Hepatocyte (in vitro differentiated cells): ENCODE measurements at regions not wholly inside any gene's neighbourhood (a gene's known extent, or its start where the extent isn't known, plus 50 kb on each side); places are given as distances from the start of the nearest gene placed in this dataset.

Experiments
- DNase-seq: peaks from one replicate; pipeline ENCODE4 v3.0.0-alpha.2; 2016; ENCODE audit warnings: low spot score
- H2AFZ ChIP-seq: fragments of 200-600 bp; sonication (generic); 2 replicates; pipeline ENCODE4 v1.6.0; 2016; ENCODE audit warnings: antibody characterized with exemption, mild to moderate bottlenecking
- H3K27ac ChIP-seq: fragments of 200-600 bp; sonication (generic); 2 replicates; pipeline ENCODE4 v1.5.1; 2016; ENCODE audit warnings: mild to moderate bottlenecking
- H3K27me3 ChIP-seq: fragments of 200-600 bp; sonication (generic); 2 replicates; pipeline ENCODE4 v1.6.1; 2016
- H3K36me3 ChIP-seq: fragments of 200-600 bp; sonication (generic); replicated peaks from 2 replicates; pipeline ENCODE4 v1.5.1; 2016; ENCODE audit warnings: low read depth; ENCODE audit not compliant: insufficient read depth
- H3K4me1 ChIP-seq: fragments of 200-600 bp; sonication (generic); 2 replicates; pipeline ENCODE4 v1.5.1; 2016; ENCODE audit warnings: mild to moderate bottlenecking, moderate library complexity; ENCODE audit not compliant: insufficient read depth
- H3K4me2 ChIP-seq: fragments of 200-600 bp; sonication (generic); 2 replicates; pipeline ENCODE4 v1.6.0; 2016
- H3K4me3 ChIP-seq: fragments of 200-600 bp; sonication (generic); 2 replicates; pipeline ENCODE4 v1.5.1; 2016; ENCODE audit warnings: mild to moderate bottlenecking
- H3K79me2 ChIP-seq: fragments of 200-600 bp; sonication (generic); 2 replicates; pipeline ENCODE4 v1.6.0; 2017; ENCODE audit warnings: mild to moderate bottlenecking
- H3K9me2 ChIP-seq: fragments of 200-600 bp; sonication (generic); replicated peaks from 2 replicates; pipeline ENCODE4 v1.6.0; 2017; ENCODE audit warnings: mild to moderate bottlenecking; ENCODE audit not compliant: insufficient read depth
- H3K9me3 ChIP-seq: fragments of 200-600 bp; sonication (generic); 2 replicates; pipeline ENCODE4 v1.5.1; 2016; ENCODE audit warnings: low read depth, mild to moderate bottlenecking
- H4K20me1 ChIP-seq: fragments of 200-600 bp; sonication (generic); 2 replicates; pipeline ENCODE4 v1.6.0; 2016; ENCODE audit warnings: mild to moderate bottlenecking; ENCODE audit not compliant: insufficient read depth, poor library complexity, severe bottlenecking
- EZH2 ChIP-seq: fragments of 200-600 bp; sonication (generic); IDR thresholded peaks from 2 replicates; pipeline ENCODE4 v1.6.1; 2016; ENCODE audit warnings: antibody characterized with exemption, mild to moderate bottlenecking, borderline replicate concordance
- EZH2phosphoT487 ChIP-seq: fragments of 200-600 bp; sonication (generic); IDR thresholded peaks from one replicate; pipeline ENCODE4 v1.6.1; 2018; ENCODE audit warnings: antibody characterized with exemption, mild to moderate bottlenecking, low read depth, moderate library complexity; ENCODE audit not compliant: unreplicated experiment, severe bottlenecking
- WGBS: methylation state at CpG from one replicate; pipeline ENCODE4 v1.1.6; 2016; ENCODE audit warnings: low lambda C conversion rate; ENCODE audit errors: missing lambda C conversion rate; 5-methylcytosine and 5-hydroxymethylcytosine counted together
- TF ChIP-seq, protein P1 (sequence below): fragments of 200-600 bp; sonication (generic); IDR thresholded peaks from 2 replicates; pipeline ENCODE4 v1.5.1; 2016; ENCODE audit warnings: antibody characterized with exemption, mild to moderate bottlenecking; ENCODE audit not compliant: poor library complexity

DNA sequence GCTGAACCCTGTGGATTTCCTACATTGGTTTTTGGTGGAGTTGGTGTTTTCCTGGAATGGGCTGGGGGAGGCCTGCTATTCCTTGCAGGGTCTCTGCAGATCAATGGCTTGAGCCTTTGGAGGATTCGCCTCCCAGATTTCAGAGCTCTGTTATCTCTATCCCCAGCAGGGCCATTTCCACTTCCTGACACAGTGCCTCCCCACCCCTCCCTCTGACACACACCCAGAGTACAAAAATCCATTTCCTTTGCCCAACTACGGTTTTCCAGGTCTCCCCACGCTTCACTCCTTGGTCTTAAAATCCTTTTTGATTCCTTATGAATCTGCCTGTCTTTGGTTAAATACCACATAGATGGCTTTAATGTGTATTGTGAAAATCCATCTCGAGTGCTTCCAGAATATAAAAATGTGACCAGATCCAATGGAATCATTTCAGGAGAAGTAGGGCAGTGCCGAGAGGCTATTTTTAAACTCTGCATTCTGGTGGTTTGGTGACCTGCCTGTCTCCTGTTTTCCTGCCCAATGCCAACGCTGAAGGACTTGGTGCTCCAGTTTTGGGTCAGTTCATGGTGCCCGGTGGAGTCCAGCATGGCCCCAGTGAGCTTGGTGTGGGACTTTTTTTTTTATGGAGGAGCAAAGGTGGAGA, 60.9 kb downstream of the ARL4C start:
- no peaks in the 10 kb centered on the region for H3K36me3 ChIP-seq
- no peak overlapping the region for H3K27ac ChIP-seq
- no peaks in the 10 kb centered on the region for H3K79me2 ChIP-seq
- no peak overlapping the region for H3K4me2 ChIP-seq
- H3K4me1 ChIP-seq = no peaks in the 10 kb centered on the region
- TF ChIP-seq, protein P1, sequence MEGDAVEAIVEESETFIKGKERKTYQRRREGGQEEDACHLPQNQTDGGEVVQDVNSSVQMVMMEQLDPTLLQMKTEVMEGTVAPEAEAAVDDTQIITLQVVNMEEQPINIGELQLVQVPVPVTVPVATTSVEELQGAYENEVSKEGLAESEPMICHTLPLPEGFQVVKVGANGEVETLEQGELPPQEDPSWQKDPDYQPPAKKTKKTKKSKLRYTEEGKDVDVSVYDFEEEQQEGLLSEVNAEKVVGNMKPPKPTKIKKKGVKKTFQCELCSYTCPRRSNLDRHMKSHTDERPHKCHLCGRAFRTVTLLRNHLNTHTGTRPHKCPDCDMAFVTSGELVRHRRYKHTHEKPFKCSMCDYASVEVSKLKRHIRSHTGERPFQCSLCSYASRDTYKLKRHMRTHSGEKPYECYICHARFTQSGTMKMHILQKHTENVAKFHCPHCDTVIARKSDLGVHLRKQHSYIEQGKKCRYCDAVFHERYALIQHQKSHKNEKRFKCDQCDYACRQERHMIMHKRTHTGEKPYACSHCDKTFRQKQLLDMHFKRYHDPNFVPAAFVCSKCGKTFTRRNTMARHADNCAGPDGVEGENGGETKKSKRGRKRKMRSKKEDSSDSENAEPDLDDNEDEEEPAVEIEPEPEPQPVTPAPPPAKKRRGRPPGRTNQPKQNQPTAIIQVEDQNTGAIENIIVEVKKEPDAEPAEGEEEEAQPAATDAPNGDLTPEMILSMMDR = no peak
- TF ChIP-seq EZH2phosphoT487 (no peak), EZH2 (no peak)
- no peaks in the 10 kb centered on the region for H4K20me1 ChIP-seq
- H3K4me3 ChIP-seq = no peak overlapping the region
- WGBS = 72% methylated on average over 7 of the region's 7 CpGs
- H3K9me2 ChIP-seq = no peaks in the 10 kb centered on the region
- H3K27me3 ChIP-seq = no peaks in the 10 kb centered on the region
- DNase-seq = no peak
- no peak overlapping the region for H2AFZ ChIP-seq
- H3K9me3 ChIP-seq = no peaks in the 10 kb centered on the region

DNA sequence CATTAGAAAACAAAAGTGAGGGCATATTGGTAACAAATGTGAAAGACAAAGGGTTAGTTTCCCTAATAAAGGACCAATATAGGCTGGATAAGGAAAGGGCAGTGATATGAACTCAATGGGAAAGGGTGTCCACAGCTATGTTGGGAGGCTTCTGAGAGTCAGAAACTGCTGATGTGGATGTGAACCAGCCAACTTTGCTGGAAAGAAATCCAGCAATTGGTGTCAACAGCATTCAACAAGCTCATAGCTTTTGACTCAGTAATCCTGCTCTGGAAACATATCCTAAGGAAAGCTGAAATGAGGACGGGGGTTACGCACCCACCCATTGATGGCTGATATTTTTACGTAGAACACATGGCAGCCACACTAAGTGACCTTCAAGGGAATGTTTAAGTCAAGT, 63.7 kb downstream of the ARL4C start:
- H3K27ac ChIP-seq = no peak overlapping the region
- H3K9me3 ChIP-seq = no peaks in the 10 kb centered on the region
- H3K79me2 ChIP-seq = no peaks in the 10 kb centered on the region
- H3K36me3 ChIP-seq = no peaks in the 10 kb centered on the region
- H3K27me3 ChIP-seq = no peaks in the 10 kb centered on the region
- H2AFZ ChIP-seq = no peak overlapping the region
- no peaks in the 10 kb centered on the region for H3K4me1 ChIP-seq
- no peak for TF ChIP-seq EZH2phosphoT487
- TF ChIP-seq, protein P1 = no peak
- no peak for TF ChIP-seq EZH2
- DNase-seq = no peak
- no peak overlapping the region for H3K4me2 ChIP-seq
- no peak overlapping the region for H3K4me3 ChIP-seq
- H4K20me1 ChIP-seq = no peaks in the 10 kb centered on the region
- H3K9me2 ChIP-seq = no peaks in the 10 kb centered on the region
- 72% methylated on average over 3 of the region's 3 CpGs for WGBS

- no peak overlapping the region for H3K4me2 ChIP-seq
- no peaks in the 10 kb centered on the region for H3K79me2 ChIP-seq
- H3K4me3 ChIP-seq = no peak overlapping the region
- no peaks in the 10 kb centered on the region for H3K4me1 ChIP-seq
- no peaks in the 10 kb centered on the region for H4K20me1 ChIP-seq
- no peak for DNase-seq
- TF ChIP-seq, protein P1 = no peak
- TF ChIP-seq EZH2 (no peak), EZH2phosphoT487 (no peak)
- H3K27ac ChIP-seq = no peak overlapping the region
- 52% methylated on average over 2 of the region's 2 CpGs for WGBS
- H3K36me3 ChIP-seq = no peaks in the 10 kb centered on the region
- no peaks in the 10 kb centered on the region for H3K27me3 ChIP-seq
- no peaks in the 10 kb centered on the region for H3K9me2 ChIP-seq
- no peaks in the 10 kb centered on the region for H3K9me3 ChIP-seq
- H2AFZ ChIP-seq = no peak overlapping the region
Measured at GRCh38 chr2:234430871-234431270, 66.0 kb downstream of the ARL4C start.
